ENCODE measurements at regions not wholly inside any gene's neighbourhood (a gene's known extent, or its start where the extent isn't known, plus 50 kb on each side); places are given as distances from the start of the nearest gene placed in this dataset.

GRCh38 chr6:92485487-92485886 lies 933.9 kb downstream of the EPHA7 start:
- DNase-seq (ENCODE audit: low read depth in 1 of 2, low spot score in 2 of 2): no peak
- 84% methylated on average over 4 of the region's 4 CpGs; no CpG with 5 or more reads in 1 of the 2 experiments for WGBS, 2 experiments (ENCODE audit: extremely low coverage in 1 of 2, insufficient coverage in 1 of 2, insufficient read length in 1 of 2, insufficient replicate concordance in 2 of 2, low coverage in 1 of 2, low lambda C conversion rate in 2 of 2, missing lambda C conversion rate in 1 of 2)
- Histone ChIP-seq H4K91ac (replicated peaks; ENCODE audit: insufficient read length, low read length) (no peak overlapping the region), H2BK12ac (ENCODE audit: low read depth, low read length) (no peak overlapping the region), H3K18ac (ENCODE audit: extremely low read depth, low read length) (no peak overlapping the region), H3K4me3 (ENCODE audit: extremely low read depth in 1 of 4, insufficient read depth in 2 of 4, low read depth in 3 of 4, low read length in 4 of 4) (no peak overlapping the region), H2BK20ac (ENCODE audit: low read length) (no peak overlapping the region), H3K4me1 (replicated peaks in 1 of 4; ENCODE audit: control insufficient read depth in 3 of 4, insufficient read depth in 4 of 4, low read length in 3 of 4) (no peaks in the 10 kb centered on the region), H3K4ac (replicated peaks; ENCODE audit: insufficient read length, low read depth, low read length) (no peak overlapping the region), H4K5ac (ENCODE audit: insufficient read length, low read depth, low read length) (no peak overlapping the region), H3K4me2 (ENCODE audit: insufficient read depth in 1 of 2, low read depth in 2 of 2, low read length in 2 of 2) (no peak overlapping the region), H2AFZ (ENCODE audit: low read length) (no peak overlapping the region), H3K23me2 (ENCODE audit: low read depth, low read length) (no peaks in the 10 kb centered on the region), H3K79me2 (ENCODE audit: control insufficient read depth in 1 of 2, insufficient read depth in 2 of 2, low read length in 2 of 2) (no peaks in the 10 kb centered on the region), H3K36me3 (ENCODE audit: control insufficient read depth in 2 of 4, insufficient read depth in 4 of 4, low read length in 3 of 4) (no peaks in the 10 kb centered on the region), H2BK120ac (replicated peaks; ENCODE audit: low read depth, low read length) (no peak overlapping the region), H2BK15ac (ENCODE audit: low read length) (no peak overlapping the region), H4K20me1 (replicated peaks in 1 of 2; ENCODE audit: control insufficient read depth in 1 of 2, insufficient read depth in 2 of 2, low read length in 2 of 2) (no peaks in the 10 kb centered on the region), H3K14ac (ENCODE audit: insufficient read length) (no peak overlapping the region), H2BK5ac (ENCODE audit: low read depth, low read length) (no peak overlapping the region), H4K8ac (ENCODE audit: extremely low read depth, insufficient read depth, low read length) (no peak overlapping the region), H3K27ac (ENCODE audit: low read depth, low read length) (no peak overlapping the region), H3K9me3 (ENCODE audit: insufficient read depth in 2 of 2, low read depth in 1 of 2, low read length in 1 of 2) (no peaks in the 10 kb centered on the region), H3K56ac (replicated peaks; ENCODE audit: insufficient read length, low read depth, low read length) (no peak overlapping the region), H2AK5ac (ENCODE audit: low read depth, low read length) (no peak overlapping the region), H3K23ac (ENCODE audit: insufficient read length) (no peak overlapping the region), H3K79me1 (ENCODE audit: low read depth, low read length) (no peaks in the 10 kb centered on the region), H3K9ac (replicated peaks in 1 of 4; ENCODE audit: extremely low read depth in 1 of 4, low read depth in 3 of 4, low read length in 3 of 4) (no peak overlapping the region), H3K27me3 (replicated peaks in 1 of 4; ENCODE audit: control insufficient read depth in 3 of 4, extremely low read depth in 1 of 4, insufficient read depth in 3 of 4, low read length in 3 of 4) (no peaks in the 10 kb centered on the region)
- TF ChIP-seq USF2 (IDR thresholded peaks at IDR 0.05; ENCODE audit: low read length) (no peak), SP2 (IDR thresholded peaks at IDR 0.05; ENCODE audit: low read length) (no peak), CEBPB (IDR thresholded peaks at IDR 0.05; ENCODE audit: low read depth, low read length) (no peak), TAF1 (IDR thresholded peaks at IDR 0.05; ENCODE audit: low read depth, low read length) (no peak)
- no peak for FAIRE-seq
- ChIA-PET POLR2A (ENCODE audit: partially characterized antibody) (no interaction called here), CTCF (ENCODE audit: partially characterized antibody) (no interaction called here)

Measured in H1 (cell line).